CD8-positive, alpha-beta memory T cell (primary cell): ENCODE measurements at regions not wholly inside any gene's neighbourhood (a gene's known extent, or its start where the extent isn't known, plus 50 kb on each side); places are given as distances from the start of the nearest gene placed in this dataset.

Source experiments
- CTCF ChIA-PET: fragments of 350-600 bp; sonication (Branson Sonifier 250); formaldehyde crosslinking; loops from one replicate; lab custom pipeline; 2021; ENCODE audit warnings: antibody characterized with exemption; lab: Charles Lee
- POLR2A ChIA-PET: fragments of 350-600 bp; sonication (Branson Sonifier 250); formaldehyde crosslinking; loops from one replicate; lab custom pipeline; 2021; ENCODE audit warnings: antibody characterized with exemption; lab: Charles Lee
- DNase-seq, 5 donors: peaks; one replicate each; pipeline versions ENCODE4 v3.0.0 to v3.0.0-alpha.2; 2020 to 2022; ENCODE audit warnings: mixed read lengths in 1 of 5
- H3K27ac ChIP-seq: one replicate; pipeline ENCODE4 v1.7.0; 2013; ENCODE audit warnings: low read depth, mild to moderate bottlenecking, low read length, moderate library complexity
- H3K27me3 ChIP-seq: 2 replicates; pipeline ENCODE4 v1.7.0; 2013; ENCODE audit warnings: low read length, mild to moderate bottlenecking; ENCODE audit not compliant: insufficient read depth, poor library complexity, severe bottlenecking
- H3K36me3 ChIP-seq: 2 replicates; pipeline ENCODE4 v1.7.0; 2013; ENCODE audit warnings: mild to moderate bottlenecking, low read length, moderate library complexity; ENCODE audit not compliant: insufficient read depth
- H3K4me1 ChIP-seq: 2 replicates; pipeline ENCODE4 v1.7.0; 2013; ENCODE audit warnings: mild to moderate bottlenecking, low read length, moderate library complexity; ENCODE audit not compliant: insufficient read depth
- H3K4me3 ChIP-seq: 2 replicates; pipeline ENCODE4 v1.7.0; 2013; ENCODE audit warnings: mild to moderate bottlenecking, low read length
- H3K9me3 ChIP-seq: 2 replicates; pipeline ENCODE4 v1.7.0; 2013; ENCODE audit warnings: mild to moderate bottlenecking, low read length
- H3K27ac Mint-ChIP-seq, 8 donors: one replicate each; pipeline ENCODE4 v1.8.0; 2020 to 2021; ENCODE audit warnings: mixed read lengths in 8 of 8, mild to moderate bottlenecking in 6 of 8, inconsistent platforms in 3 of 8, moderate library complexity in 3 of 8
- H3K27me3 Mint-ChIP-seq, 2 donors: one replicate each; pipeline ENCODE4 v1.8.0; 2020 to 2021; ENCODE audit warnings: mixed read lengths in 2 of 2, mild to moderate bottlenecking in 1 of 2, moderate library complexity in 1 of 2
- H3K36me3 Mint-ChIP-seq, 3 donors: one replicate each; pipeline ENCODE4 v1.8.0; 2020 to 2021; ENCODE audit warnings: mixed read lengths in 3 of 3, inconsistent platforms in 1 of 3, mild to moderate bottlenecking in 1 of 3
- H3K4me1 Mint-ChIP-seq, 3 donors: one replicate each; pipeline ENCODE4 v1.8.0; 2020 to 2021; ENCODE audit warnings: mixed read lengths in 3 of 3, inconsistent platforms in 1 of 3, mild to moderate bottlenecking in 1 of 3
- H3K4me3 Mint-ChIP-seq, 7 donors: one replicate each; pipeline ENCODE4 v1.8.0; 2020 to 2021; ENCODE audit warnings: mixed read lengths in 7 of 7, mild to moderate bottlenecking in 6 of 7, moderate library complexity in 4 of 7, inconsistent platforms in 2 of 7
- H3K9me3 Mint-ChIP-seq, 5 donors: one replicate each; pipeline ENCODE4 v1.8.0; 2020 to 2022; ENCODE audit warnings: mixed read lengths in 5 of 5, mild to moderate bottlenecking in 3 of 5, moderate library complexity in 2 of 5, inconsistent platforms in 1 of 5

- Histone ChIP-seq H3K27ac (no peak overlapping the region), H3K4me3 (no peak overlapping the region), H3K36me3 (no peaks in the 10 kb centered on the region), H3K4me1 (no peaks in the 10 kb centered on the region), H3K9me3 (no peaks in the 10 kb centered on the region), H3K27me3 (peaks cover 7% of the 10 kb centered on the region)
- Mint-ChIP-seq H3K36me3 (no peaks in the 10 kb centered on the region), H3K27ac (no peak overlapping the region), H3K4me1 (no peaks in the 10 kb centered on the region), H3K27me3 (peaks cover 15 to 57% of the 10 kb centered on the region in 2 donors), H3K9me3 (no peaks in the 10 kb centered on the region), H3K4me3 (no peak overlapping the region)
- CTCF ChIA-PET, result no interaction called here
- POLR2A ChIA-PET, result no interaction called here
- no peak for DNase-seq
These were observed 368.6 kb upstream of the B3GAT1 start for GRCh38 chr11:134780486-134781147.

- Mint-ChIP-seq H3K4me3 (no peak overlapping the region), H3K27me3 (peaks cover 17 to 55% of the 10 kb centered on the region in 2 donors), H3K36me3 (no peaks in the 10 kb centered on the region), H3K4me1 (no peaks in the 10 kb centered on the region), H3K9me3 (no peaks in the 10 kb centered on the region), H3K27ac (no peak overlapping the region)
- Histone ChIP-seq H3K4me3 (no peak overlapping the region), H3K36me3 (no peaks in the 10 kb centered on the region), H3K9me3 (no peaks in the 10 kb centered on the region), H3K27me3 (peaks cover 7% of the 10 kb centered on the region), H3K4me1 (no peaks in the 10 kb centered on the region), H3K27ac (no peak overlapping the region)
- CTCF ChIA-PET, result no interaction called here
- POLR2A ChIA-PET, result no interaction called here
- DNase-seq, result no peak
These were observed 367.1 kb upstream of the B3GAT1 start for GRCh38 chr11:134779179-134779578.

- Histone ChIP-seq H3K27me3 (no peaks in the 10 kb centered on the region), H3K36me3 (no peaks in the 10 kb centered on the region), H3K9me3 (peaks cover 5% of the 10 kb centered on the region), H3K4me1 (no peaks in the 10 kb centered on the region), H3K27ac (no peak overlapping the region), H3K4me3 (no peak overlapping the region)
- no peak overlapping the region for H3K4me3 Mint-ChIP-seq
- peaks cover 14 to 27% (median 18%) of the 10 kb centered on the region in 5 donors for H3K9me3 Mint-ChIP-seq
- peaks cover 19 to 25% of the 10 kb centered on the region in 2 donors for H3K27me3 Mint-ChIP-seq
- H3K36me3 Mint-ChIP-seq, result peaks cover 0 to 6% (median 3%) of the 10 kb centered on the region in 3 donors
- no peak overlapping the region for H3K27ac Mint-ChIP-seq
- ChIA-PET CTCF (no interaction called here), POLR2A (no interaction called here)
- DNase-seq, result no peak
- peaks cover 0 to 3% (median 0%) of the 10 kb centered on the region in 3 donors for H3K4me1 Mint-ChIP-seq
These were observed 356.4 kb upstream of the B3GAT1 start for GRCh38 chr11:134768463-134768862.

GRCh38 chr11:134765565-134765964, 353.5 kb upstream of the B3GAT1 start:
- ChIA-PET CTCF (no interaction called here), POLR2A (no interaction called here)
- Mint-ChIP-seq H3K27me3 (peaks cover 22 to 29% of the 10 kb centered on the region in 2 donors), H3K36me3 (peaks cover 0 to 6% (median 0%) of the 10 kb centered on the region in 3 donors), H3K27ac (no peak overlapping the region), H3K4me1 (peaks cover 0 to 1% (median 0%) of the 10 kb centered on the region in 3 donors), H3K4me3 (no peak overlapping the region), H3K9me3 (peaks cover 15 to 21% (median 18%) of the 10 kb centered on the region in 5 donors)
- Histone ChIP-seq H3K9me3 (peaks cover 5% of the 10 kb centered on the region), H3K27me3 (no peaks in the 10 kb centered on the region), H3K4me1 (no peaks in the 10 kb centered on the region), H3K4me3 (no peak overlapping the region), H3K36me3 (no peaks in the 10 kb centered on the region), H3K27ac (no peak overlapping the region)
- DNase-seq, result no peak

- Mint-ChIP-seq H3K36me3 (peaks cover 0 to 6% (median 0%) of the 10 kb centered on the region in 3 donors), H3K27ac (peak overlapping the region in 1 of 8 donors; percentile 32), H3K27me3 (peaks cover 22 to 29% of the 10 kb centered on the region in 2 donors), H3K4me3 (no peak overlapping the region), H3K9me3 (peaks cover 15 to 21% (median 18%) of the 10 kb centered on the region in 5 donors), H3K4me1 (peaks cover 0 to 1% (median 0%) of the 10 kb centered on the region in 3 donors)
- Histone ChIP-seq H3K27ac (no peak overlapping the region), H3K4me3 (no peak overlapping the region), H3K9me3 (peaks cover 5% of the 10 kb centered on the region), H3K27me3 (no peaks in the 10 kb centered on the region), H3K4me1 (no peaks in the 10 kb centered on the region), H3K36me3 (no peaks in the 10 kb centered on the region)
- no peak for DNase-seq
- ChIA-PET CTCF (no interaction called here), POLR2A (no interaction called here)
These were observed 352.9 kb upstream of the B3GAT1 start for GRCh38 chr11:134764966-134765365.

- H3K4me3 Mint-ChIP-seq, result no peak overlapping the region
- peaks cover 0 to 1% (median 0%) of the 10 kb centered on the region in 3 donors for H3K4me1 Mint-ChIP-seq
- peaks cover 22 to 29% of the 10 kb centered on the region in 2 donors for H3K27me3 Mint-ChIP-seq
- DNase-seq, result no peak
- peaks cover 0 to 6% (median 0%) of the 10 kb centered on the region in 3 donors for H3K36me3 Mint-ChIP-seq
- no peaks in the 10 kb centered on the region for H3K27me3 ChIP-seq
- ChIA-PET CTCF (no interaction called here), POLR2A (no interaction called here)
- H3K4me3 ChIP-seq, result no peak overlapping the region
- no peak overlapping the region for H3K27ac Mint-ChIP-seq
- H3K9me3 ChIP-seq, result peaks cover 5% of the 10 kb centered on the region
- no peaks in the 10 kb centered on the region for H3K36me3 ChIP-seq
- H3K27ac ChIP-seq, result no peak overlapping the region
- no peaks in the 10 kb centered on the region for H3K4me1 ChIP-seq
- H3K9me3 Mint-ChIP-seq, result peaks cover 15 to 21% (median 18%) of the 10 kb centered on the region in 5 donors
These were observed 352.3 kb upstream of the B3GAT1 start for GRCh38 chr11:134764367-134764766.

- peaks cover 0 to 1% (median 0%) of the 10 kb centered on the region in 3 donors for H3K4me1 Mint-ChIP-seq
- DNase-seq, result no peak
- POLR2A ChIA-PET, result no interaction called here
- H3K27ac Mint-ChIP-seq, result no peak overlapping the region
- peak overlapping the region in 1 of 7 donors; percentile 41 for H3K4me3 Mint-ChIP-seq
- Histone ChIP-seq H3K4me3 (no peak overlapping the region), H3K36me3 (no peaks in the 10 kb centered on the region), H3K27me3 (no peaks in the 10 kb centered on the region), H3K27ac (no peak overlapping the region), H3K9me3 (no peaks in the 10 kb centered on the region), H3K4me1 (no peaks in the 10 kb centered on the region)
- no peaks in the 10 kb centered on the region for H3K36me3 Mint-ChIP-seq
- peaks cover 5 to 10% (median 7%) of the 10 kb centered on the region in 5 donors for H3K9me3 Mint-ChIP-seq
- CTCF ChIA-PET, result interaction anchor here (0.7 kb wide), 1 partner anchor 13 kb away, joined by 3 read pairs; no protein-coding TSS in a partner anchor
- peaks cover 17 to 26% of the 10 kb centered on the region in 2 donors for H3K27me3 Mint-ChIP-seq
These were observed 351.0 kb upstream of the B3GAT1 start for GRCh38 chr11:134763030-134763388.

GRCh38 chr11:134762248-134763029, 350.4 kb upstream of the B3GAT1 start:
- POLR2A ChIA-PET, result no interaction called here
- Histone ChIP-seq H3K27me3 (no peaks in the 10 kb centered on the region), H3K36me3 (no peaks in the 10 kb centered on the region), H3K9me3 (no peaks in the 10 kb centered on the region), H3K27ac (no peak overlapping the region), H3K4me1 (no peaks in the 10 kb centered on the region), H3K4me3 (no peak overlapping the region)
- no peaks in the 10 kb centered on the region for H3K36me3 Mint-ChIP-seq
- no peak for DNase-seq
- H3K4me3 Mint-ChIP-seq, result peak overlapping the region in 3 of 7 donors; percentile 41 to 85 (median 63)
- H3K9me3 Mint-ChIP-seq, result peaks cover 5 to 10% (median 7%) of the 10 kb centered on the region in 5 donors
- H3K27me3 Mint-ChIP-seq, result peaks cover 17 to 26% of the 10 kb centered on the region in 2 donors
- H3K27ac Mint-ChIP-seq, result peak overlapping the region in 1 of 8 donors; percentile 65
- peaks cover 0 to 1% (median 0%) of the 10 kb centered on the region in 3 donors for H3K4me1 Mint-ChIP-seq
- CTCF ChIA-PET, result no interaction called here
